ENCODE measurements at regions not wholly inside any gene's neighbourhood (a gene's known extent, or its start where the extent isn't known, plus 50 kb on each side); places are given as distances from the start of the nearest gene placed in this dataset.

GRCh38 chr16:9311303-9311954 lies 220.0 kb downstream of the HAPSTR1 start:
- DNase-seq (ENCODE audit: low read depth, low spot score): no peak
- in situ Hi-C loops (cut with HindIII; ENCODE audit: low pct_unique_long_range_greater_than_20kb, low sequenced_read_pairs): no loop called here

- in situ Hi-C loops (cut with HindIII; ENCODE audit: low pct_unique_long_range_greater_than_20kb, low sequenced_read_pairs): no loop called here
- no peak for DNase-seq (ENCODE audit: low read depth, low spot score)
These were observed 224.6 kb downstream of the HAPSTR1 start for GRCh38 chr16:9316008-9316407.

- in situ Hi-C loops (cut with HindIII; ENCODE audit: low pct_unique_long_range_greater_than_20kb, low sequenced_read_pairs): no loop called here
- peak; percentile 10 for DNase-seq (ENCODE audit: low read depth, low spot score)
These were observed 225.2 kb downstream of the HAPSTR1 start for GRCh38 chr16:9316615-9317014.

GRCh38 chr16:9318764-9319163 lies 227.3 kb downstream of the HAPSTR1 start:
- in situ Hi-C loops (cut with HindIII; ENCODE audit: low pct_unique_long_range_greater_than_20kb, low sequenced_read_pairs): no loop called here
- DNase-seq (ENCODE audit: low read depth, low spot score): peak; percentile 26

- in situ Hi-C loops (cut with HindIII; ENCODE audit: low pct_unique_long_range_greater_than_20kb, low sequenced_read_pairs): no loop called here
- DNase-seq (ENCODE audit: low read depth, low spot score): no peak
These were observed 231.3 kb downstream of the HAPSTR1 start for GRCh38 chr16:9322769-9323168.

- DNase-seq (ENCODE audit: low read depth, low spot score): no peak
- in situ Hi-C loops (cut with HindIII; ENCODE audit: low pct_unique_long_range_greater_than_20kb, low sequenced_read_pairs): no loop called here
These were observed 231.7 kb downstream of the HAPSTR1 start for GRCh38 chr16:9323170-9323569.

- DNase-seq (ENCODE audit: low read depth, low spot score): no peak
- in situ Hi-C loops (cut with HindIII; ENCODE audit: low pct_unique_long_range_greater_than_20kb, low sequenced_read_pairs): no loop called here
These were observed 235.8 kb downstream of the HAPSTR1 start for GRCh38 chr16:9327253-9327652.

- in situ Hi-C loops (cut with HindIII; ENCODE audit: low pct_unique_long_range_greater_than_20kb, low sequenced_read_pairs): no loop called here
- DNase-seq (ENCODE audit: low read depth, low spot score): no peak
These were observed 237.0 kb downstream of the HAPSTR1 start for GRCh38 chr16:9328411-9328810.

GRCh38 chr16:9330095-9330494 lies 238.7 kb downstream of the HAPSTR1 start:
- no peak for DNase-seq (ENCODE audit: low read depth, low spot score)
- in situ Hi-C loops (cut with HindIII; ENCODE audit: low pct_unique_long_range_greater_than_20kb, low sequenced_read_pairs): no loop called here

- peak; percentile 72 for DNase-seq (ENCODE audit: low read depth, low spot score)
- in situ Hi-C loops (cut with HindIII; ENCODE audit: low pct_unique_long_range_greater_than_20kb, low sequenced_read_pairs): no loop called here
These were observed 240.1 kb downstream of the HAPSTR1 start for GRCh38 chr16:9331503-9331902.

- DNase-seq (ENCODE audit: low read depth, low spot score): no peak
- in situ Hi-C loops (cut with HindIII; ENCODE audit: low pct_unique_long_range_greater_than_20kb, low sequenced_read_pairs): no loop called here
These were observed 241.2 kb downstream of the HAPSTR1 start for GRCh38 chr16:9332574-9333148.

GRCh38 chr16:9333469-9333868 lies 242.0 kb downstream of the HAPSTR1 start:
- in situ Hi-C loops (cut with HindIII; ENCODE audit: low pct_unique_long_range_greater_than_20kb, low sequenced_read_pairs): no loop called here
- no peak for DNase-seq (ENCODE audit: low read depth, low spot score)

- in situ Hi-C loops (cut with HindIII; ENCODE audit: low pct_unique_long_range_greater_than_20kb, low sequenced_read_pairs): no loop called here
These were observed 242.7 kb downstream of the HAPSTR1 start for GRCh38 chr16:9334103-9334502.

GRCh38 chr16:9337308-9338032 lies 246.0 kb downstream of the HAPSTR1 start:
- in situ Hi-C loops (cut with HindIII; ENCODE audit: low pct_unique_long_range_greater_than_20kb, low sequenced_read_pairs): no loop called here

More at GRCh38 chr16:9334103-9334502, 242.7 kb downstream of the HAPSTR1 start:
- DNase-seq (ENCODE audit: low read depth, low spot score): no peak

GRCh38 chr16:9338068-9338467 lies 246.6 kb downstream of the HAPSTR1 start:
- DNase-seq (ENCODE audit: low read depth, low spot score): no peak
- in situ Hi-C loops (cut with HindIII; ENCODE audit: low pct_unique_long_range_greater_than_20kb, low sequenced_read_pairs): no loop called here

More at GRCh38 chr16:9337308-9338032, 246.0 kb downstream of the HAPSTR1 start:
- DNase-seq (ENCODE audit: low read depth, low spot score): no peak

- in situ Hi-C loops (cut with HindIII; ENCODE audit: low pct_unique_long_range_greater_than_20kb, low sequenced_read_pairs): no loop called here
- no peak for DNase-seq (ENCODE audit: low read depth, low spot score)
These were observed 247.1 kb downstream of the HAPSTR1 start for GRCh38 chr16:9338510-9338909.

GRCh38 chr16:9340526-9341256 lies 249.2 kb downstream of the HAPSTR1 start:
- in situ Hi-C loops (cut with HindIII; ENCODE audit: low pct_unique_long_range_greater_than_20kb, low sequenced_read_pairs): no loop called here
- no peak for DNase-seq (ENCODE audit: low read depth, low spot score)

GRCh38 chr16:9343276-9343675 lies 251.8 kb downstream of the HAPSTR1 start:
- no peak for DNase-seq (ENCODE audit: low read depth, low spot score)
- in situ Hi-C loops (cut with HindIII; ENCODE audit: low pct_unique_long_range_greater_than_20kb, low sequenced_read_pairs): no loop called here

Measured in SK-MEL-5 (cell line).